PC-9 (cell line): ENCODE measurements at regions not wholly inside any gene's neighbourhood (a gene's known extent, or its start where the extent isn't known, plus 50 kb on each side); places are given as distances from the start of the nearest gene placed in this dataset.

Source experiments
- BruUV-seq: library from RNA; stranded (reverse); fragments of 400-500 nt; replicated peaks from 2 replicates; lab custom pipeline; 2021; lab: Mats Ljungman, UMichigan
- CTCF ChIA-PET: fragments of 300-600 bp; sonication (Branson Sonifier 250); formaldehyde crosslinking; loops from one replicate; lab custom pipeline; 2022; ENCODE audit warnings: antibody characterized with exemption; lab: Charles Lee
- POLR2A ChIA-PET: fragments of 300-600 bp; sonication (Branson Sonifier 250); formaldehyde crosslinking; loops from one replicate; lab custom pipeline; 2022; ENCODE audit warnings: antibody characterized with exemption; ENCODE audit not compliant: unreplicated experiment; lab: Charles Lee
- DNase-seq, 2 experiments: peaks; one replicate each; pipeline versions ENCODE4 v3.0.0 to v3.0.0-alpha.2; 2015 to 2022; ENCODE audit warnings: mixed read lengths in 1 of 2
- H2AFZ ChIP-seq: fragments of 200-600 bp; sonication (generic); 2 replicates; pipeline ENCODE4 v1.8.1; 2017; ENCODE audit warnings: antibody characterized with exemption
- H3F3A ChIP-seq: fragments of 200-600 bp; sonication (generic); 2 replicates; pipeline ENCODE4 v1.8.1; 2017; ENCODE audit warnings: antibody characterized with exemption, mild to moderate bottlenecking, low read depth; ENCODE audit not compliant: insufficient read depth
- H3K27ac ChIP-seq: fragments of 200-600 bp; sonication (generic); 2 replicates; pipeline ENCODE4 v1.6.1; 2016; ENCODE audit warnings: mixed run types
- H3K27me3 ChIP-seq: fragments of 200-600 bp; sonication (generic); 2 replicates; pipeline ENCODE4 v1.6.1; 2016; ENCODE audit warnings: low read depth, mixed run types; ENCODE audit not compliant: insufficient read depth
- H3K36me3 ChIP-seq: fragments of 200-600 bp; sonication (generic); 2 replicates; pipeline ENCODE4 v1.6.1; 2016; ENCODE audit warnings: low read depth, mixed run types
- H3K4me1 ChIP-seq: fragments of 200-600 bp; sonication (generic); replicated peaks from 2 replicates; pipeline ENCODE4 v1.6.1; 2016; ENCODE audit warnings: mixed run types; ENCODE audit not compliant: insufficient read depth
- H3K4me2 ChIP-seq: fragments of 200-600 bp; sonication (generic); 2 replicates; pipeline ENCODE4 v1.6.1; 2017; ENCODE audit warnings: mixed run types
- H3K4me3 ChIP-seq: fragments of 200-600 bp; sonication (generic); 2 replicates; pipeline ENCODE4 v1.6.1; 2016; ENCODE audit warnings: mixed run types
- H3K79me2 ChIP-seq: fragments of 200-600 bp; sonication (generic); 2 replicates; pipeline ENCODE4 v1.6.1; 2017; ENCODE audit warnings: low read depth, mixed run types
- H3K9me2 ChIP-seq: fragments of 200-600 bp; sonication (generic); 2 replicates; pipeline ENCODE4 v1.8.1; 2017; ENCODE audit warnings: mild to moderate bottlenecking; ENCODE audit not compliant: insufficient read depth
- H3K9me3 ChIP-seq: fragments of 200-600 bp; sonication (generic); 2 replicates; pipeline ENCODE4 v1.8.1; 2016; ENCODE audit warnings: low read depth; ENCODE audit not compliant: insufficient read depth
- H4K20me1 ChIP-seq: fragments of 200-600 bp; sonication (generic); 2 replicates; pipeline ENCODE4 v1.8.1; 2017; ENCODE audit not compliant: insufficient read depth
- CTCF ChIP-seq: fragments of 200-600 bp; sonication (generic); conservative IDR thresholded peaks from 2 replicates; pipeline ENCODE4 v1.6.1; 2017; ENCODE audit warnings: mixed run types, antibody characterized with exemption, mild to moderate bottlenecking, moderate library complexity
- EZH2 ChIP-seq: fragments of 200-600 bp; sonication (generic); IDR thresholded peaks from 2 replicates; pipeline ENCODE4 v1.8.0; 2017; ENCODE audit warnings: antibody characterized with exemption, low read depth
- intact Hi-C: fragments of 100-400 bp; cut with micrococcal nuclease; formaldehyde crosslinking; loops from one replicate; pipeline ENCODE4 v1.10.0; 2022; ENCODE audit not compliant: unreplicated experiment

DNA sequence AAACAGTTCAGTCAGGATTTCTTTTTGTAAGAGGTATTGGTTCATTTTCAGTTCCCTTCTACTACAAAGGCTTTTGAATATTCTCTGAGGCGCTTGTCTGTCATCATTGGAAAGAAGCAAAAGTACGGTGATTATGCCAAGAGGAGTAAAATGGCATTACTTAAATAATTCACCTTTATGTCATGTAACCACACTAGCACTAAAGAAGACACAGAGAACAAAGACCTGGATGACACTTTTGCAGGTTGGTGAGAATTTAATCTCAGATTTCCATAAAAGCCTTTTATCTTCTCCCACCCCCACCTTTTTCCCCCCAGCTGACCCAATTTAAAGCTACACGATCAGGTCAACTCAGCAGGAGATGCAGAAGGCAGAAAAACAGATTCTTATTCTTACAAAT, 451.8 kb downstream of the HACE1 start:
- Histone ChIP-seq H3K4me2 (no peak overlapping the region), H3K4me3 (no peak overlapping the region), H2AFZ (no peak overlapping the region), H3K4me1 (0 out of 2 replicates have a peak, but pooled peaks cover under 1% of the 10 kb centered on the region), H4K20me1 (no peaks in the 10 kb centered on the region), H3K36me3 (no peaks in the 10 kb centered on the region), H3K9me3 (no peaks in the 10 kb centered on the region), H3K27me3 (no peaks in the 10 kb centered on the region), H3F3A (no peaks in the 10 kb centered on the region), H3K9me2 (no peaks in the 10 kb centered on the region), H3K27ac (no peak overlapping the region), H3K79me2 (no peaks in the 10 kb centered on the region)
- ChIA-PET POLR2A (no interaction called here), CTCF (no interaction called here)
- DNase-seq: no peak
- no TSS peak for BruUV-seq
- TF ChIP-seq CTCF: no peak
- TF ChIP-seq EZH2: no peak
- intact Hi-C loops: no loop called here

DNA sequence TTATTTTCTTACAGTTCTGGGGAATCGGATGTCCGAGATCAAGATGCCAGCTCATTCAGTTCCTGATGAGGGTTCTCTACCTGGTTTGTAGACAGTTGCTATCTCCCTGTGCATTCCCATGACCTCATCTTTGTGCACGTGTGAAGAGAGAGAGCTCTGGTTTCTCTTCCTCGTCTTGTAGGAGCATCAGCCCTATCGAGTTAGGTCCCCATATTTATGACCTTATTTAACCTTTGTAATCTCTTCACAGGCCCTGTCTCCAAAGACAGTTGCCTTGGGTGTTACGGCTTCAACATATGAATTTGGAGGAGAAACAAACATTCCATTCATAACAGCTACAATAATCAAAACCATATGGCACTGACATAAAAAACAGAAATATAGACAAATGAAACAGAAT, 455.3 kb downstream of the HACE1 start:
- peaks cover 11% of the 10 kb centered on the region; the same call in 1 of the 2 replicates for H3K4me1 ChIP-seq
- H3K27me3 ChIP-seq: no peaks in the 10 kb centered on the region
- H3K36me3 ChIP-seq: no peaks in the 10 kb centered on the region
- no peak overlapping the region for H3K4me3 ChIP-seq
- H3K4me2 ChIP-seq: no peak overlapping the region
- H3F3A ChIP-seq: no peaks in the 10 kb centered on the region
- no peaks in the 10 kb centered on the region for H4K20me1 ChIP-seq
- ChIA-PET POLR2A (no interaction called here), CTCF (no interaction called here)
- no peaks in the 10 kb centered on the region for H3K9me3 ChIP-seq
- intact Hi-C loops: no loop called here
- DNase-seq: no peak
- 0 out of 2 replicates have a peak overlapping the region, but pooled peaks have one; percentile 51 for H2AFZ ChIP-seq
- no peak overlapping the region for H3K27ac ChIP-seq
- BruUV-seq: no TSS peak
- no peaks in the 10 kb centered on the region for H3K79me2 ChIP-seq
- TF ChIP-seq CTCF (no peak), EZH2 (no peak)
- no peaks in the 10 kb centered on the region for H3K9me2 ChIP-seq

GRCh38 chr6:104402572-104402971, 457.1 kb downstream of the HACE1 start:
- Histone ChIP-seq H3K27ac (peak overlapping the region; percentile 43), H4K20me1 (no peaks in the 10 kb centered on the region), H3K4me1 (peaks cover 11% of the 10 kb centered on the region; the same call in 1 of the 2 replicates), H3K4me3 (no peak overlapping the region), H3K9me3 (no peaks in the 10 kb centered on the region), H3K79me2 (no peaks in the 10 kb centered on the region), H2AFZ (no peak overlapping the region), H3K27me3 (no peaks in the 10 kb centered on the region), H3K9me2 (no peaks in the 10 kb centered on the region), H3F3A (no peaks in the 10 kb centered on the region), H3K4me2 (no peak overlapping the region), H3K36me3 (no peaks in the 10 kb centered on the region)
- intact Hi-C loops: no loop called here
- peak in 1 of 2 experiments; percentile 73 for DNase-seq
- ChIA-PET CTCF (no interaction called here), POLR2A (no interaction called here)
- TF ChIP-seq CTCF (no peak), EZH2 (no peak)
- BruUV-seq: no TSS peak
